ENCODE measurements at regions not wholly inside any gene's neighbourhood (a gene's known extent, or its start where the extent isn't known, plus 50 kb on each side); places are given as distances from the start of the nearest gene placed in this dataset.

- TF ChIP-seq ARNTL (CRISPR knock-in tag; IDR thresholded peaks at IDR 0.05; ENCODE audit: borderline replicate concordance, low read depth) (no peak), ESRRG (CRISPR knock-in tag; IDR thresholded peaks at IDR 0.05) (no peak), ZFP3 (CRISPR knock-in tag; IDR thresholded peaks at IDR 0.05) (no peak), CREB5 (CRISPR knock-in tag; IDR thresholded peaks at IDR 0.05; ENCODE audit: low read depth) (no peak), ZNF70 (CRISPR knock-in tag; IDR thresholded peaks at IDR 0.05) (no peak), RARB (CRISPR knock-in tag; IDR thresholded peaks at IDR 0.05) (no peak), ZFP30 (CRISPR knock-in tag; IDR thresholded peaks at IDR 0.05) (no peak), BACH2 (CRISPR knock-in tag; IDR thresholded peaks at IDR 0.05; ENCODE audit: borderline replicate concordance) (no peak)
Observed at GRCh38 chr4:97123573-97123972, 1019.7 kb downstream of the STPG2 start.
